Smooth muscle cell (in vitro differentiated cells): ENCODE measurements at regions not wholly inside any gene's neighbourhood (a gene's known extent, or its start where the extent isn't known, plus 50 kb on each side); places are given as distances from the start of the nearest gene placed in this dataset.
"Not testable (repeated sequence)": the region's sequence is repeated elsewhere in the genome, so short reads cannot be mapped to it uniquely, and the experiment has no call there.

ENCODE experiments used
- DNase-seq: peaks from one replicate; lab custom pipeline; 2025; ENCODE audit not compliant: unreplicated experiment; lab: John Stamatoyannopoulos, UW
- H2AFZ ChIP-seq: fragments of 200-600 bp; sonication (generic); 2 replicates; pipeline ENCODE4 v1.6.0; 2016; ENCODE audit warnings: antibody characterized with exemption, low read depth, mild to moderate bottlenecking
- H3F3A ChIP-seq: fragments of 200-600 bp; sonication (generic); 2 replicates; pipeline ENCODE4 v1.6.0; 2017; ENCODE audit warnings: antibody characterized with exemption, low read depth
- H3K27ac ChIP-seq: fragments of 200-600 bp; sonication (generic); 2 replicates; pipeline ENCODE4 v1.5.1; 2016; ENCODE audit warnings: low read depth, mild to moderate bottlenecking
- H3K27me3 ChIP-seq: fragments of 200-600 bp; sonication (generic); 2 replicates; pipeline ENCODE4 v1.6.1; 2016; ENCODE audit warnings: low read depth, mild to moderate bottlenecking
- H3K36me3 ChIP-seq: fragments of 200-600 bp; sonication (generic); 2 replicates; pipeline ENCODE4 v1.5.1; 2016; ENCODE audit warnings: low read depth
- H3K4me1 ChIP-seq: fragments of 200-600 bp; sonication (generic); 2 replicates; pipeline ENCODE4 v1.5.1; 2016; ENCODE audit warnings: low read depth
- H3K4me2 ChIP-seq: fragments of 200-600 bp; sonication (generic); 2 replicates; pipeline ENCODE4 v1.6.0; 2016; ENCODE audit warnings: mild to moderate bottlenecking
- H3K4me3 ChIP-seq: fragments of 200-600 bp; sonication (generic); 2 replicates; pipeline ENCODE4 v1.5.1; 2016; ENCODE audit warnings: mild to moderate bottlenecking
- H3K79me2 ChIP-seq: fragments of 200-600 bp; sonication (generic); 2 replicates; pipeline ENCODE4 v1.6.0; 2016; ENCODE audit warnings: low read depth, mild to moderate bottlenecking
- H3K9ac ChIP-seq: fragments of 200-600 bp; sonication (generic); 2 replicates; pipeline ENCODE4 v1.6.0; 2016; ENCODE audit warnings: low read depth
- H3K9me3 ChIP-seq: fragments of 200-600 bp; sonication (generic); replicated peaks from 2 replicates; pipeline ENCODE4 v1.5.1; 2016; ENCODE audit warnings: low read depth
- H4K20me1 ChIP-seq: fragments of 200-600 bp; sonication (generic); 2 replicates; pipeline ENCODE4 v1.6.0; 2016; ENCODE audit warnings: low read depth
- WGBS: methylation state at CpG from one replicate; pipeline ENCODE4 v1.1.7; 2016; ENCODE audit warnings: low lambda C conversion rate; 5-methylcytosine and 5-hydroxymethylcytosine counted together
- TF ChIP-seq, protein P1 (sequence below): fragments of 200-600 bp; sonication (generic); IDR thresholded peaks from 2 replicates; pipeline ENCODE4 v1.5.1; 2017; ENCODE audit warnings: borderline replicate concordance, mild to moderate bottlenecking, antibody characterized with exemption; ENCODE audit not compliant: insufficient read depth, poor library complexity, severe bottlenecking

DNA sequence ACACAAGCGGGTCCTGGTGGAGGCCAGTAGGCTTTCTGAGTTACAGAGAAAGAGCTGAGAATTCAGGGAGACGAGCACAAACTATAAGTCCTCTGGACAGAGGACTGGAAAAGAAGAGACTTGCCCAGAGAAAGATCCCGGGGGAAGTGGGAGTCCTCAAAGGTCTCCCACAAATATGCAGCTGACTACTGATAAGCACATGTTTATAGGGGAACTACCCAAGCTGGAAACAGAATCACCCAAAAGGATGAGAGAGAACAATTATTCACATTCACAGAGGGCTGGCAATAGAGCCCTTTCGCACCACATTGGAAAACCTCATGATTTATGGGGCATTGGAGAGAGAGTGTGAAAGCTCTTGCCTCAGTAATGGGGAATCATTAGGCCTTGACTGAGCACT lies 337.6 kb downstream of the IRS1 start:
- Histone ChIP-seq H3K9ac (no peak overlapping the region), H3K9me3 (no peaks in the 10 kb centered on the region), H4K20me1 (no peaks in the 10 kb centered on the region), H3K4me3 (no peak overlapping the region), H3K36me3 (no peaks in the 10 kb centered on the region), H3K27ac (no peak overlapping the region), H3F3A (no peaks in the 10 kb centered on the region), H3K4me2 (no peak overlapping the region), H3K27me3 (no peaks in the 10 kb centered on the region), H3K4me1 (no peaks in the 10 kb centered on the region), H3K79me2 (no peaks in the 10 kb centered on the region), H2AFZ (no peak overlapping the region)
- TF ChIP-seq, protein P1, sequence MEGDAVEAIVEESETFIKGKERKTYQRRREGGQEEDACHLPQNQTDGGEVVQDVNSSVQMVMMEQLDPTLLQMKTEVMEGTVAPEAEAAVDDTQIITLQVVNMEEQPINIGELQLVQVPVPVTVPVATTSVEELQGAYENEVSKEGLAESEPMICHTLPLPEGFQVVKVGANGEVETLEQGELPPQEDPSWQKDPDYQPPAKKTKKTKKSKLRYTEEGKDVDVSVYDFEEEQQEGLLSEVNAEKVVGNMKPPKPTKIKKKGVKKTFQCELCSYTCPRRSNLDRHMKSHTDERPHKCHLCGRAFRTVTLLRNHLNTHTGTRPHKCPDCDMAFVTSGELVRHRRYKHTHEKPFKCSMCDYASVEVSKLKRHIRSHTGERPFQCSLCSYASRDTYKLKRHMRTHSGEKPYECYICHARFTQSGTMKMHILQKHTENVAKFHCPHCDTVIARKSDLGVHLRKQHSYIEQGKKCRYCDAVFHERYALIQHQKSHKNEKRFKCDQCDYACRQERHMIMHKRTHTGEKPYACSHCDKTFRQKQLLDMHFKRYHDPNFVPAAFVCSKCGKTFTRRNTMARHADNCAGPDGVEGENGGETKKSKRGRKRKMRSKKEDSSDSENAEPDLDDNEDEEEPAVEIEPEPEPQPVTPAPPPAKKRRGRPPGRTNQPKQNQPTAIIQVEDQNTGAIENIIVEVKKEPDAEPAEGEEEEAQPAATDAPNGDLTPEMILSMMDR = no peak
- DNase-seq = no peak
- 55% methylated on average over 4 of the region's 4 CpGs for WGBS

DNA sequence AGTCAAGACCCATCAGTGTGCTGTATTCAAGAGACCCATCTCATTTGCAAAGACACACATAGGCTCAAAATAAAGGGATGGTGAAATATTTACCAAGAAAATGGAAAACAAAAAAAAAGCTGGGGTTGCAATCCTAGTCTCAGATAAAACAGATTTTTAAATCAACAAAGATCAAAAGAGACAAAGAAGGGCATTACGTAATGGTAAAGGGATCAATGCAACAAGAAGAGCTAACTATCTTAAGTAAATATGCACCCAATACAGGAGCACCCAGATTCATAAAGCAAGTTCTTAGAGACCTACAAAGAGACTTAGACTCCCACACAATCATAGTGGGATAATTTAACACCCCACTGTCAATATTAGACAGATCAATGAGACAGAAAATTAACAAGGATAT lies 343.5 kb downstream of the IRS1 start:
- H3K36me3 ChIP-seq, H3K4me3 ChIP-seq, H3K4me1 ChIP-seq, H3K4me2 ChIP-seq, H3K79me2 ChIP-seq, H3F3A ChIP-seq, H3K27ac ChIP-seq, H3K9ac ChIP-seq, H4K20me1 ChIP-seq, H2AFZ ChIP-seq, H3K27me3 ChIP-seq, DNase-seq, H3K9me3 ChIP-seq: not testable (repeated sequence)
- WGBS = 100% methylated on average over 1 of the region's 1 CpG

- TF ChIP-seq, protein P1 = no peak
- Histone ChIP-seq H3F3A (no peaks in the 10 kb centered on the region), H3K9me3 (no peaks in the 10 kb centered on the region), H3K27me3 (no peaks in the 10 kb centered on the region), H3K9ac (no peak overlapping the region), H3K4me1 (no peaks in the 10 kb centered on the region), H4K20me1 (no peaks in the 10 kb centered on the region), H3K4me3 (no peak overlapping the region), H3K27ac (no peak overlapping the region), H3K36me3 (peaks cover 4% of the 10 kb centered on the region), H3K4me2 (no peak overlapping the region), H2AFZ (no peak overlapping the region), H3K79me2 (no peaks in the 10 kb centered on the region)
- no peak for DNase-seq
- 75% methylated on average over 2 of the region's 2 CpGs for WGBS
Observed at GRCh38 chr2:226452768-226453167, 346.9 kb downstream of the IRS1 start.

DNA sequence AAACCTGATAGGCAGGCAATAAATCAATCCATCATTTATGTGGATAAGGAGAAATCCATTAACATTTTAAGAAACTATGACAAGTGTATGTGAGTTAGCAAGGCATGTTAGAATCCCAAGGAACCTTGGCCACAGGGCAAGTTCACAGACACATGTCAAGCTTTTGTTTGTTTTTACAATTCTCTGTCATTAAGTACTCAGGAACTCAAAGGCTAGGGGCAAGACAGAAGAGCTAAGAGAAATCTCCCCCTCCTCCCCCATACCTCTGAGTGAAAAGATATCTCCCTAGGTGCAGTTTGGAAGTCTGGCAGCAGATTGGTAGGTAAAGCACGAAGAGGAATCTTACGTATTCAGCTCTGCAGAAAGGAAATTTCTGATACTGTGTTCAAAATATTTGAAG lies 348.1 kb downstream of the IRS1 start:
- H3K4me2 ChIP-seq = no peak overlapping the region
- WGBS = 49% methylated on average over 2 of the region's 2 CpGs
- no peak for DNase-seq

More for the DNA sequence above, 348.1 kb downstream of the IRS1 start:
- Histone ChIP-seq H4K20me1 (no peaks in the 10 kb centered on the region), H3K27ac (no peak overlapping the region), H3K4me3 (no peak overlapping the region), H3K4me1 (no peaks in the 10 kb centered on the region), H3K36me3 (peaks cover 4% of the 10 kb centered on the region), H3K9me3 (no peaks in the 10 kb centered on the region), H3K9ac (no peak overlapping the region), H3K27me3 (no peaks in the 10 kb centered on the region), H2AFZ (no peak overlapping the region), H3K79me2 (no peaks in the 10 kb centered on the region), H3F3A (no peaks in the 10 kb centered on the region)
- TF ChIP-seq, protein P1 = no peak
